NCI-H1930 (cell line): ENCODE measurements at regions not wholly inside any gene's neighbourhood (a gene's known extent, or its start where the extent isn't known, plus 50 kb on each side); places are given as distances from the start of the nearest gene placed in this dataset.

Experiments
- DNase-seq, 2 experiments: peaks; one replicate each; lab custom pipeline; 2025; lab: John Stamatoyannopoulos, UW

- no peak for DNase-seq
Observed at GRCh38 chr20:10921491-10922010, 247.8 kb upstream of the JAG1 start.

DNA sequence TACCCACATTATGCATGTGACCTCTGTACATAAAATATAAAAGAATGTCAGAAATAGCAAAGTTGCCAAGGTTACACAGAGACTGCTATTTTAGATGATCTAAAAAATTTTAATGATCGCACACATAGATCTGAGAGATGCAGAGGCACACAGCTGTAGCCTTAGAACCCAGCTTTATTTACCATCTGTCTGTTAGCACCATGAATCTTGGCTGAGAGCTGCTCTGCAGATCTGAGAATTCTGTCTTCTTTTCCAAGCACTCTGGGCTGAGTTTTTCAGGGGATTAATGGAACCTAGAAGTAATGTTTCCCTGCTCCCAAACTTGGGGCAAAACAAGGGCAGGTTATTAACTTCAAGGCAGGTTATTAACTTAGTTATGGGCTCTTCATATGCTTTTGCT, 248.7 kb upstream of the JAG1 start:
- no peak for DNase-seq

DNA sequence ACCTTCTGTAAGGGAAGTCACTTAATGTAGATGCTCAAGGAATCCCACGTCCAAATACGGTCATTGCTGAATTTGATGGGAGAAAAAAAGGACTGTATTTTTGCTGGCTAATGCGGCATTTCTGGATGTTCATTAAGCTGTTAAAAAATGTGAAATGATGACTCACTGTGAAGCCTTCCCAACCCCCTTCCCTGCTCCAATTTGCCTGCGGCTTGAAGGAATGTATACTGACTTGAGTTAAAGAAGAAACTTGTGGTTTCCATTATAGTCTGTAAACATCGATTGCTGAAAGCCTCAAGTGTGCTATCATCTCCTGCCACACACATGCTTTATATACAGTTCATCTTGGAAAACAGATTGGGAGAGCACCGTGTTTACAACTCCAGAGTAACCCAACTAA, 249.1 kb upstream of the JAG1 start:
- no peak for DNase-seq

DNA sequence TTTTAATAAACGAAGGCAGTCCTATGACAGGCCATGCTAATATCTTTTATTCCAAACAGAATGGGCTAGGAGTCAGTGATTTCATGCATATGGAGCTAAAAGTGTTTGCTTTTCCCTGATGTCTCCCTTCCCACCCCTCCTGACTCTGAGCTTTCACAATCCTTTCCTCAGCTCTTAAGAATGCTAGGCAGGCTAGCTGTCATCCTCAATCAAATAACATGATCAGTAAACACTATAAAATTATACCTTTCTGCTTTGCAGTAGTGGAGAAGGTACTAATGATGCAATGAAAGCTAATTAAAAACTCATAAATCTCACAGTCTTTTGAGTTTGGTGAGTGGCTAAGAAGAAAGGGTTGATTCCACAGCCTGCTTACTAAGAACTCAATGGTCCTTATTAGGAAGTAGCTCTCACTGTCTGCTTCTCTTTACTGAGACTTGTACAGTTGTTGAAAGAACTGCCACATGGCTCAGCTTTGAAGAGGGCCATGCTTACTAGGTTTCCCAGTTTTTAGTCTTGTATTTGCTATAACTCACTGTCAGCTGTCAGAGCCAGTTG, 250.9 kb upstream of the JAG1 start:
- DNase-seq: no peak

DNA sequence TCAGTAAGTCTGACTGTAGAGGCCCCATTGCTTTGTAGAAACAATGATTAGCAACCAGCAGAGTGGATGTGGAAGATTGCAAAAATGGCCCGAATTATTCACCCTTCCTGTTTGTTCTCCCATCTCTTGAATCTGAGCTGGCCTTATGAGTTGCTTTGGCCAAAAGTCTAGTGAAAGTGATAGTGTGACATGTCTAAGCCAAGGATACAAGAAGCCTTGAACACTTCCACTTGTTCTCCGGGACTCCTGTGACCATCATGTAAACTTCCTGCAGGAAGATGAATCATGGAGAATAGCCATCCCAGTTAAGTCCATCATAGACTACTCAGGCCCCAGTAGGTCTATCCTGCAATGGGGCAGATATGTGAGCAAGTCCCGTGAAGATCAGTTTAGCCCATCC, 252.0 kb upstream of the JAG1 start:
- DNase-seq: no peak

- DNase-seq: no peak
Observed at GRCh38 chr20:10927011-10927583, 253.3 kb upstream of the JAG1 start.

DNA sequence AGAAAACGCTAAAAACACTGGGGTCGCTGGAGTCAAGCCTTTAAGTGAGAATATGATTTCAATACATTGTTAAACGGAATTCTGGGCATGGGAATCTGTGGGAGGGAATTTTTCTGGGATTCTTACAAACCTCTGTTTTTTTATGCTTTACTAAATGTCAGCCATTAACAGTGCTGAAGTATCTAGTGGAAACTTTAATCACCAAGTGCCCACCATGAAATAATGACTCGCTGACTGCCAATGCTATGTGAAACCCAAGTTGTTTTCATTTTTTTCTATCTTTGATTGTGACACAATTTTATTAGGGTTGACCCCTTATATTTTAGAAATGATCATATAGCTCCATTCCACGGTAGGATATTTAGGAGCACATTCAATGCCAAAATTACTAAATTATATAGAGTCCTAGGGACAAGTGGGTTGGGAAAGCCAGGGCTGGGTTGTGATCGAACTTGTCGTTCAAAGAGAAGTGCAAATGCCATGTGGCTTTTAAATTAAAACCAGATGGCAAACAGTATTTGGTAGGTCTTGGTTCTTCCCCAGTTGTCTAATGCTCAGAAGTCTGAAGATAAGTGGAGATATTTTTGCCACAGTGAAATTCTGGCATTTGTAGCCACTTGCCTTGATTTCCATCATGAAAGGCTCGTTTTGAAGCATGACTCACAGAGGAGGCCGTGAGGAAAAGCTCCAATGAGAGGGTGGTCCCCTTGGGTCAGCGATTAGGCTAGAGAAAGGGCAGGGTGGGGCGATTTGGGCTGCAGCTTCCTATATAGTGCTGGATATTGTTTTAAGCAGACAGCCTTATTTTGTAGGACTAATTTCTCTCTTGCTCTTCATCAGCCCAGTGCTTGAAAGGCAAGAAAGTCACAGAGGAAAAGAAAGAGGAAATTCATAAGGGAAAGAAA, 254.4 kb upstream of the JAG1 start:
- no peak for DNase-seq

GRCh38 chr20:10928841-10929421, 255.1 kb upstream of the JAG1 start:
- no peak for DNase-seq

DNA sequence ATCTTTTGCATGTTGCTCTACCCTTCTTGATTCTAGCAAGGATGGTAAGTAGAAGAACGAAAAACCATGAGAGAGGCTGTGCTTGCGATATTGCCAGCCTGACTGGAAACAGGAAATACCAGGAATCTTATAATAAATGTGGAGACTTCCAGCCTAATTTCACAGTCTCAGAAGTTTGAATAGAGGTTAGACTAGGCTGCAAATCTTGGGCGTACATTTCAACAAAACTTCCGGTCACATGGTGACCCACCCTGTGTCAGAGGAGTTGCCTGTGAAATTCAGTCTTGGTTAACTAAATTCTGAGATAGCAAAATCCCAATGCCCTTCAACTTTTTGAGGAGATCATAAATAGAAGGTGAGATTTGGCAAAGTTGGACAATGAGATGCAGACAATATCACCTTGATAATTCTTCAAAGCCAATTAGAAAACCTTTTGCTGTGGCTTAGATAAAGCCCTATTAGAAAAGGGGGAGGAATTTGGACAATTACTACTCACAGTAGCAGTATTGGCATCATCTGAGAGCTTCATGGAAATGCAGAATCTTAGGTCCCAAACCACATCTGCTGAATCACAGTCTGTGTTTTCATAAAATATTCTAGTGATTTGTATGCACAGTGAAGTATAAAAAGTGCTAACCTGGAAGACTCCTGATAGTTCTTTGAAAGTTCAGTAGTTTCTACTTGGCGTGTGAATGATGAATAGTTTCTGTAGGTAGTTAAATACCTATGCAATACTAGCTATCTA, 262.0 kb upstream of the JAG1 start:
- DNase-seq: no peak

DNA sequence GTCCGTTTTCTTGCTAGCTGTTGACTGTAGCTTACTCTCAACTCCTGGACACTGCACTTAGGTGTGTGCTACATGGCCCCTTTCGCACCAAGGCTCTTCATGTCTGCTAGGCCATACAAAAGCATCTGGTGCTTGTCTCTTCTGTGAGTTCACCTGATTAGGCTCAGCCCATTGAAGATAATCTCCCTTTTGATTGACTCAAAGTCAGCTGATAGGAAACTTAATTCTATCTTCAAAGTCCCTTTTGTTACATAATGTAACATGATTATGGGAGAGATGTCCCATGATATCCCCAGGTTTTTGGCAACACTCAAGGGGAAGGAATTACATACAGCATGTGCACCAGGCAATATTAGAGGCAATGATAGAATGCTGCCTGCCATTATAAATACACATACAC, 263.0 kb upstream of the JAG1 start:
- DNase-seq: no peak

DNA sequence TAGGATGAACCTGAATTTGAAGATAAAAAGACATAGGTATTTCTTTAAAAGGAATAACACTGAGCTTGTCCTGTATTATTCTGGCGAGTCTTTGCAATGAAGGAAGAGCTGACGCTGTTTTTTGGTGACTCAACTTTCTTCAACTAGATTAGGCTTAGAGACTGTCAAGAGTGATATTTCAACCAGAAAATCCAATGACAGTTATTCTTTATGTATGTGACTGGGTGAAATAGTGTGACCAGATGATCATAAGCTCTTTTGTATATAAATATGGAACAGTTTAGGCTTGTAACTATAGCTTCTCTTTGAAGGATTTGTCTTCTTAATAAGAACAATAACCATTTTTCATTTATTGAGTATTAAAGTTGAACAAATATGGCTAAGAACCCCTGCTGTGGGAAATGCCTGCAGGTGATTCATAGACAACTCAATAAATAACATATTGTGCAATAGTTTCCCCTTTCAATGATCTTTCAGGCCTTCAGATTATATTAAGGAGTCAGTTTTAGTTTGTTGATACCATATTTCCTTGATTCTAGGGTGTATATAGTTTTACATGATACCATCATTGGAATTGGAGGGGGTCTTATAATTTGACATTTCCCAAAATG, 265.6 kb upstream of the JAG1 start:
- DNase-seq: no peak

DNA sequence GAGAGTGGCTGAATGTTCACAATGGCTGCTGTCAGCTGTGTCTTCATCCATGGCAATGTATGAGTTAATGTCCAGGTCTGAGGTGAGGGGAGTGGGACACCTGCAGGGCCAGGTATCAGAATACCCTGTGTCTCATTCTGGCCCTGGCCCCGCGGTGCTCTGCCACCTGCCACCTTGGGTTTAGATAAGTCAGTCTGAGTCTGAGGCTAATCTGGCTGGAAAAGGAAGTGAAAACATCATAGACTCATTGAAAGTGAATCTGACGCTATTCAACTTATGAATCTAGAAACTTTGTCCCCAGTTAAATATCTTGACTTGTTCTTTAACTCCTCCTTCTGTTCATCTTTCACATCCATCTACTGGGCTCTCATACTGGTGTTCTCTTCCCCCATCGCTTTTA, 267.1 kb upstream of the JAG1 start:
- no peak for DNase-seq

DNA sequence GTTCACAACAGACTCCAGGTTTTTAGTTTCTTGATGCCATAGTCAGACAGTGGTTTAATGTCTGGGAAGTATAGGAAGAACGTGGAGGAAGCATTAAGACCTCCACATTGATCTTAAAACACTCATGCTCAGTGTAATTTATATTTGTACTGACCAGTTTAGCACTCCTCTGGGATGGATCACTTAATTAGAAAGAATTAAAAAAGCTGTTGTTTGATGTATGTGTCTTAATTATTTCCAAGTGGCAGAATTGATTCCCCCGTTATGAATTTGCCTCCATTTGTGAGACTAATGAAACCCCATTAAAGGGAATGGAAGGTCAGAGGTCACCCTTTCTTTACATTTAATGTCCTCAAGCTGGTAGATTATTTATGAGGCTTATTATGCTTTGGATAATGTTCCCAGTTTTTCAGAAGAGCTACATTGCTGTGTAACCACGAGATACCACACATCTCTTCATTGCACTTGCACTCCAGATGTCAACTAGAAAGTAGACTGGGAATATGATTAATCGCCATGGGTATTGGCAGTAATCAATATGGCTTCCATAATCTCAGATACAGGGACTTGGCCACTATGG, 270.0 kb upstream of the JAG1 start:
- DNase-seq: no peak

GRCh38 chr20:10946124-10946880, 272.5 kb upstream of the JAG1 start:
- DNase-seq: no peak

GRCh38 chr20:10947726-10948125, 273.9 kb upstream of the JAG1 start:
- no peak for DNase-seq

- no peak for DNase-seq
Observed at GRCh38 chr20:10949930-10950783, 276.4 kb upstream of the JAG1 start.

DNA sequence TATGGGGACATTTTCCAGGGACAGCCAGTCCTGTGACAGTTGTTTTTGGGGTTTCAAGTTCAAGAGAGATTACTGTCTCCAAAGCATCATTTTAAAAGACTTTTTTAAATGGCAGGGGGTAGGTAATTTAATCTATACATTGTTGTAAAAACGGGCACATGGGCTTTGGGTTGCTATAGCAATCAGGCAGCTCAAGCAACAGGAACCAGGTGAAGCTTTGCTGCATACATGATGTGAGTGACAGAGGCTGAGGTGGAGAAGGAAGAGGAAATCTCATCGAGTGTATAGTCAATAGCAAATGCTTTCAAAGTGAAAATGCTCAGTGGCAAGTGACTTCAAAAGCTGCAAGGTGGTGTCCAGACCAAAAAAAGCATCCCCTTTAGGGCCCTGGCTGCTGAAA, 277.4 kb upstream of the JAG1 start:
- DNase-seq: no peak

DNA sequence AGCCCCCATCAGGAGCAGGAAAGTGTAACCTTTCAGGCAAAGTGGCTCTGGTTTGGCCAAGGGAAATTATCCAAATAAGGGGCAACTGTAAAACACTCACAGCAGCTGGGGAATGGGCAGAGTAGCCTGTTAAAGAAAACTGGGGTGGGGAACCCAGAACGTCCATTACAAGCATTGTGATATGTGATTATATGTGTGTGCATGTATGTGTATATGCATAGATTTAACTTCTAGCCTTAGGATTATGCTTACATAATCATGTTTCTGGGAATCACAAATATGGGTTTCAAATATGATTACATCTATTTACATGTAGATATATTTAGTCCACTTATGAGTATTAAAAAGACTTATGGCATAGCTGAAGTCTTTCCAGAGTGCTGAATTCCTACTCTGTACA, 278.1 kb upstream of the JAG1 start:
- no peak for DNase-seq

DNA sequence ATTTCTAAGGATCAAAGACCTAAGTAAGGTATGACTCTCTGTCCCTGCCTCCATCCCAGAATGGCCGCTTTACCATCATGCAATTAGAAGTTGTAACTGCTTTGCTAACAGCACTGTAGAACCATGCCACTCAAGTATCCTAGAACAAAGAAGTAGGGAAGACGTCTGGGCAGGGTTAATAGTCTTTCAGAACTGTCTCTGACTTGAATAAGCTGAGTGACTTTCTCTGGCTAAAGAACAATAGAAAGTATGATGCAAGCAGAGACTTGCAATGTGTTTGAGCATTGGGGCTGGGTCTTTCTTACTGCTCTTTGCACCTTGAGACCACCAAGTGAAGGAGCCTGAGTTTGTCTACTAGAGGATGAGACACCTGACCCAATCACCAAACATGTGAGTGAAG, 279.6 kb upstream of the JAG1 start:
- no peak for DNase-seq
